Activated CD4-positive, alpha-beta T cell treated with anti-CD3 and anti-CD28 coated beads, Interleukin-10, Interleukin-2, amounts not matched to agents 100 ng/mL and 50 ng/mL, durations not matched to agents 16 hours and 8 hours (primary cell): ENCODE measurements at regions not wholly inside any gene's neighbourhood (a gene's known extent, or its start where the extent isn't known, plus 50 kb on each side); places are given as distances from the start of the nearest gene placed in this dataset.

ENCODE experiments used
- DNase-seq: peaks from one replicate; pipeline ENCODE4 v3.0.0-alpha.2; 2020

- no peak for DNase-seq
Observed at GRCh38 chr3:168427156-168427555, 331.4 kb upstream of the GOLIM4 start.

- no peak for DNase-seq
Observed at GRCh38 chr3:168425936-168426595, 330.3 kb upstream of the GOLIM4 start.

GRCh38 chr3:168424059-168424734 is 328.5 kb upstream of the GOLIM4 start:
- DNase-seq: no peak

GRCh38 chr3:168422843-168423242 is 327.1 kb upstream of the GOLIM4 start:
- no peak for DNase-seq

GRCh38 chr3:168419091-168419490 is 323.4 kb upstream of the GOLIM4 start:
- no peak for DNase-seq

GRCh38 chr3:168417016-168417415 is 321.3 kb upstream of the GOLIM4 start:
- no peak for DNase-seq

- no peak for DNase-seq
Observed at GRCh38 chr3:168416446-168416845, 320.7 kb upstream of the GOLIM4 start.

- DNase-seq: no peak
Observed at GRCh38 chr3:168414149-168414548, 318.4 kb upstream of the GOLIM4 start.

GRCh38 chr3:168407381-168407780 is 311.7 kb upstream of the GOLIM4 start:
- DNase-seq: no peak

- no peak for DNase-seq
Observed at GRCh38 chr3:168405288-168405687, 309.6 kb upstream of the GOLIM4 start.

- no peak for DNase-seq
Observed at GRCh38 chr3:168398371-168399025, 302.8 kb upstream of the GOLIM4 start.

GRCh38 chr3:168396861-168397260 is 301.1 kb upstream of the GOLIM4 start:
- DNase-seq: no peak

GRCh38 chr3:168395551-168395950 is 299.8 kb upstream of the GOLIM4 start:
- no peak for DNase-seq

- no peak for DNase-seq
Observed at GRCh38 chr3:168394439-168394838, 298.7 kb upstream of the GOLIM4 start.

GRCh38 chr3:168386301-168386700 is 290.6 kb upstream of the GOLIM4 start:
- DNase-seq: no peak

- no peak for DNase-seq
Observed at GRCh38 chr3:168384990-168385389, 289.3 kb upstream of the GOLIM4 start.

- DNase-seq: no peak
Observed at GRCh38 chr3:168383573-168383972, 287.8 kb upstream of the GOLIM4 start.

GRCh38 chr3:168371846-168372245 is 276.1 kb upstream of the GOLIM4 start:
- DNase-seq: no peak

- no peak for DNase-seq
Observed at GRCh38 chr3:168364967-168365366, 269.2 kb upstream of the GOLIM4 start.

- no peak for DNase-seq
Observed at GRCh38 chr3:168362661-168363247, 267.0 kb upstream of the GOLIM4 start.

GRCh38 chr3:168362156-168362555 is 266.4 kb upstream of the GOLIM4 start:
- no peak for DNase-seq

GRCh38 chr3:168360993-168361392 is 265.3 kb upstream of the GOLIM4 start:
- DNase-seq: no peak

GRCh38 chr3:168342946-168343850 is 247.5 kb upstream of the GOLIM4 start:
- DNase-seq: no peak
